ENCODE measurements at regions not wholly inside any gene's neighbourhood (a gene's known extent, or its start where the extent isn't known, plus 50 kb on each side); places are given as distances from the start of the nearest gene placed in this dataset.

DNA sequence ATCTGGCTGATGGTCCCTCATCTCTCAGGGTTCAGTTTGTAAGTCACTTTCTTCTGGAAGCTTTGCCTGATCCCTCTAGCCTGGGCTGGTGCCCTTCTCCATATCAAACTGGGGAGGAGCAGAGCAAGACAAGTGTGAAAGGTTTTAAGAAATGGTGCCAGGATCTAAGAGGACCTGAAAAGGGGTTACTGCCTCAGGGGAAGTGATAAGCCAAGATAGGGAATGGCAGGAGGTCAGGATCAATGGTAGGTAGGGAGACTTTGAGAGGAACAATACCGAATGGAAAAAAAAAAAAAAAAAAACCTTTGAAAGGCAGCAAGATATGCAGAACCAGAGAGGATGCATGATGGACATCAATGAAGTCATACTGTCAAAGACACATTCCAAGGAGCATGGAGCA is 67.5 kb upstream of the TLR4 start:
- Histone ChIP-seq H3K4me1 (no peaks in the 10 kb centered on the region), H3K36me3 (no peaks in the 10 kb centered on the region), H3K27ac (no peak overlapping the region), H3K27me3 (no peaks in the 10 kb centered on the region), H3K4me3 (no peak overlapping the region), H3K9me3 (no peaks in the 10 kb centered on the region)
- DNase-seq (ENCODE audit: low spot score in 2 of 2) = no peak
- TF ChIP-seq, protein P1, sequence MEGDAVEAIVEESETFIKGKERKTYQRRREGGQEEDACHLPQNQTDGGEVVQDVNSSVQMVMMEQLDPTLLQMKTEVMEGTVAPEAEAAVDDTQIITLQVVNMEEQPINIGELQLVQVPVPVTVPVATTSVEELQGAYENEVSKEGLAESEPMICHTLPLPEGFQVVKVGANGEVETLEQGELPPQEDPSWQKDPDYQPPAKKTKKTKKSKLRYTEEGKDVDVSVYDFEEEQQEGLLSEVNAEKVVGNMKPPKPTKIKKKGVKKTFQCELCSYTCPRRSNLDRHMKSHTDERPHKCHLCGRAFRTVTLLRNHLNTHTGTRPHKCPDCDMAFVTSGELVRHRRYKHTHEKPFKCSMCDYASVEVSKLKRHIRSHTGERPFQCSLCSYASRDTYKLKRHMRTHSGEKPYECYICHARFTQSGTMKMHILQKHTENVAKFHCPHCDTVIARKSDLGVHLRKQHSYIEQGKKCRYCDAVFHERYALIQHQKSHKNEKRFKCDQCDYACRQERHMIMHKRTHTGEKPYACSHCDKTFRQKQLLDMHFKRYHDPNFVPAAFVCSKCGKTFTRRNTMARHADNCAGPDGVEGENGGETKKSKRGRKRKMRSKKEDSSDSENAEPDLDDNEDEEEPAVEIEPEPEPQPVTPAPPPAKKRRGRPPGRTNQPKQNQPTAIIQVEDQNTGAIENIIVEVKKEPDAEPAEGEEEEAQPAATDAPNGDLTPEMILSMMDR (IDR thresholded peaks at IDR 0.05) = no peak
- intact Hi-C loops (cut with DNase I) = no loop called here

DNA sequence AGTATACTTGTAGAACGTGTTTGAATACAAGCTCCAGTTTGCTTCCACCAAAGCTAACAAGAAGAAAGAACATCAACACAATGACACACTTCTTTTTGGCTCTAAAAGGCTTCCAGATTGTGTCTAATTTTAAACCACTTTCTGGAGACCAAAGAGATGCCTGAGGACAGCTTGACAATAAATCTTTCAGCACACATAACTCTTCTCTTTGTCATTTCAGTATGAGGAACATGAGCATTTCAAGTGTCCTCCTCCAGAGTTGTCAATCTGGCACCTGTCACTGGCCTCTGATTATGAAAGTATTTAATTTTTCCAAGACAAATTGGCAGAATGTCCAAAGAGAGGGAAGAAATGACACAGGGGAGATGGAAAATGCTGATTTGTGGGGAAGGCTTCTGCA is 79.0 kb upstream of the TLR4 start:
- intact Hi-C loops (cut with DNase I) = no loop called here
- H3K27me3 ChIP-seq = no peaks in the 10 kb centered on the region
- H3K36me3 ChIP-seq = no peaks in the 10 kb centered on the region
- H3K4me1 ChIP-seq = no peaks in the 10 kb centered on the region
- DNase-seq (ENCODE audit: low spot score in 2 of 2) = no peak
- TF ChIP-seq, protein P1 (IDR thresholded peaks at IDR 0.05) = no peak
- H3K27ac ChIP-seq = no peak overlapping the region
- no peak overlapping the region for H3K4me3 ChIP-seq
- H3K9me3 ChIP-seq = peaks cover 0 to 19% of the 10 kb centered on the region in 2 donors

DNA sequence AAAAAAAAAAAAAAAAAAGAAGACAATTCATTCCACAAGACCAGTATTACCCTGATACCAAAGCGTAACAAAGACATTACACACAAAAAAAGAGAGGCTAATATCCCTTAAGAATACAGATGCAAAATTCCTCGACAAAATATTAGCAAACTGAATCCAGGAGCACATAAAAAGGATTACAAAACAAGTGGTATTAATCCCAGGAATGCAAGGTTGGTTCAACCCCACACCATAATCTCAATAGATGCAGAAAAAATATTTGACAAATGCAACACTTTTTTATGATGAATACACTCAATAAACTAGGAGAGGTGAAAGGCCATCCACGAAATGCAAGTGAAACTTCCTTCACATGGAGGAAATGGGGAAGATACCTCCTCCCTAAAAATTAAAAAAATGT is 80.1 kb upstream of the TLR4 start:
- no peak for DNase-seq (ENCODE audit: low spot score in 2 of 2)
- Histone ChIP-seq H3K4me3 (no peak overlapping the region), H3K9me3 (peaks cover 0 to 19% of the 10 kb centered on the region in 2 donors), H3K27ac (no peak overlapping the region), H3K36me3 (no peaks in the 10 kb centered on the region), H3K27me3 (no peaks in the 10 kb centered on the region), H3K4me1 (no peaks in the 10 kb centered on the region)
- intact Hi-C loops (cut with DNase I) = no loop called here
- TF ChIP-seq, protein P1 (IDR thresholded peaks at IDR 0.05) = no peak

DNA sequence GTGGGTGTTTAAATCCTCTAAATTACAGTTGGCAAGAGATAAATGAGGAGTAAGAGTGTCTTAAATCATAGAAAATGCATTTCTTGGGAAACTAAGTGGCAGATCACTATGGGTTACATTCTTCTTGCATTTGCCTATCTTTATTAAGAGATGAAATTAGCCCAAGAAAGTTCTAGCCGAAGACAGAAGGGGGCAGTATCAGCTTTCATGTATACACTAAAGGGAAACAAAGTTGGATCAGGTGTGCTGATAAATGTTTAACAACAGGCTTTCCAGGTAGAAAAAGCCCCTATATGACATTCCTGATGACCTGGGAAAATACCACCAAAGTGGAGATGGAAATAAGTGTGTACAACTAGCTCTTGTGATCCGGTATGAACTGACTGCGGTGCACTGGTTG is 81.9 kb upstream of the TLR4 start:
- H3K4me3 ChIP-seq = no peak overlapping the region
- H3K27me3 ChIP-seq = no peaks in the 10 kb centered on the region
- TF ChIP-seq, protein P1 (IDR thresholded peaks at IDR 0.05) = no peak
- H3K9me3 ChIP-seq = peaks cover 0 to 19% of the 10 kb centered on the region in 2 donors
- H3K4me1 ChIP-seq = no peaks in the 10 kb centered on the region
- no peak for DNase-seq (ENCODE audit: low spot score in 2 of 2)
- no peak overlapping the region for H3K27ac ChIP-seq
- H3K36me3 ChIP-seq = no peaks in the 10 kb centered on the region
- intact Hi-C loops (cut with DNase I) = no loop called here

DNA sequence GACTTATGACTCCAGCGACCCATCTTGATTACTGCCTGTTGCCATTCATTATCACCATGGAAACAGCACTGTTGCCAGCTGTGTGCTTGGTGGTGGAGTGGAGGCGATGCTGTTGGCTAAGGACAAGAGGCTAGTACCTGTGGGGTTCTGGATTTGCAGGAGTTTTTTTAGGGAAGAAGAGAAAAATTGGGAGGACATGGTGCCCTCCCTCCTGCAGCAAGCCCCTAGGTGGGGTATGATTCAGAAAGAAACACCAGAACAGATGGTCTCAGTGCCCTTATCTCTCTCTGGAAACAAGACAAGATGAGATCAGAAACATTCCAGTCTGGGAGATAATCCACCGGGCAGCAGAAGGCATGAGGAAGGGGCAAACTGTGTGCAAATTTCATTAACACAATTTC is 87.8 kb upstream of the TLR4 start:
- Histone ChIP-seq H3K9me3 (no peaks in the 10 kb centered on the region), H3K27ac (no peak overlapping the region), H3K36me3 (no peaks in the 10 kb centered on the region), H3K27me3 (no peaks in the 10 kb centered on the region), H3K4me1 (no peaks in the 10 kb centered on the region), H3K4me3 (no peak overlapping the region)
- TF ChIP-seq, protein P1 (IDR thresholded peaks at IDR 0.05) = no peak
- no peak for DNase-seq (ENCODE audit: low spot score in 2 of 2)
- intact Hi-C loops (cut with DNase I) = no loop called here

DNA sequence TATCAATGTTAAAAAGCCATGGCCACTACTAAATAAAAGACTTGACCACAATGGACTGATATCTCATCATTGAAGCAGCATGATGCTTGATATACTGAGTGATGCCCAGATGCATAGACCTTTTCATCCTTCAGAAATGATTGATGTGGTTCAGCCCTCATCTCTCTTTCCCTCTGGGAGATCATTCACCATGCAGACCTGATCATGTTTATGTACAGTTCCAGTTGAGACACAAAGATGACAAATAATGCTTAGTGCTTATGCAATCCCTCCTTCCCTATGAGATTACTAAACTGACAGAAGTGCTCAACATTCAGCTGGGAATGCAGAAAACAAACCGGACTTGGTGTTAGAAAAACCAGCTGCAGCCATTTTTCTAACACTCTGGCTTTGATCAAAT is 91.9 kb upstream of the TLR4 start:
- H3K9me3 ChIP-seq = no peaks in the 10 kb centered on the region

More for the DNA sequence above, 91.9 kb upstream of the TLR4 start:
- Histone ChIP-seq H3K36me3 (no peaks in the 10 kb centered on the region), H3K27ac (no peak overlapping the region), H3K27me3 (no peaks in the 10 kb centered on the region), H3K4me3 (no peak overlapping the region), H3K4me1 (no peaks in the 10 kb centered on the region)
- TF ChIP-seq, protein P1 (IDR thresholded peaks at IDR 0.05) = no peak
- no peak for DNase-seq (ENCODE audit: low spot score in 2 of 2)
- intact Hi-C loops (cut with DNase I) = no loop called here
